ENCODE measurements at regions not wholly inside any gene's neighbourhood (a gene's known extent, or its start where the extent isn't known, plus 50 kb on each side); places are given as distances from the start of the nearest gene placed in this dataset.

GRCh38 chr11:86193297-86194095, 51.1 kb upstream of the EED start:
- peaks cover 13% of the 10 kb centered on the region for H3K27me3 Mint-ChIP-seq
- H3K4me1 Mint-ChIP-seq = peaks cover 22% of the 10 kb centered on the region
- peak; percentile 61 for DNase-seq
- peaks cover 5% of the 10 kb centered on the region for H3K36me3 Mint-ChIP-seq
- H3K4me3 Mint-ChIP-seq = peak overlapping the region; percentile 70
- peak overlapping the region; percentile 72 for H3K27ac Mint-ChIP-seq
- H3K9me3 Mint-ChIP-seq = no peaks in the 10 kb centered on the region

- H3K27ac Mint-ChIP-seq = peak overlapping the region; percentile 72
- peaks cover 22% of the 10 kb centered on the region for H3K4me1 Mint-ChIP-seq
- DNase-seq = no peak
- peak overlapping the region; percentile 70 for H3K4me3 Mint-ChIP-seq
- peaks cover 13% of the 10 kb centered on the region for H3K27me3 Mint-ChIP-seq
- no peaks in the 10 kb centered on the region for H3K9me3 Mint-ChIP-seq
- peaks cover 5% of the 10 kb centered on the region for H3K36me3 Mint-ChIP-seq
Observed at GRCh38 chr11:86192519-86193257, 51.9 kb upstream of the EED start.

GRCh38 chr11:86191874-86192273, 52.7 kb upstream of the EED start:
- Mint-ChIP-seq H3K9me3 (no peaks in the 10 kb centered on the region), H3K4me3 (no peak overlapping the region), H3K27me3 (peaks cover 13% of the 10 kb centered on the region), H3K36me3 (peaks cover 5% of the 10 kb centered on the region), H3K27ac (no peak overlapping the region), H3K4me1 (peaks cover 22% of the 10 kb centered on the region)
- no peak for DNase-seq

- Mint-ChIP-seq H3K9me3 (no peaks in the 10 kb centered on the region), H3K27me3 (peaks cover 3% of the 10 kb centered on the region), H3K27ac (no peak overlapping the region), H3K4me3 (no peak overlapping the region), H3K4me1 (peaks cover 9% of the 10 kb centered on the region), H3K36me3 (peaks cover 2% of the 10 kb centered on the region)
- no peak for DNase-seq
Observed at GRCh38 chr11:86187027-86187426, 57.5 kb upstream of the EED start.

GRCh38 chr11:86186386-86186785, 58.2 kb upstream of the EED start:
- H3K27me3 Mint-ChIP-seq = peaks cover 3% of the 10 kb centered on the region
- H3K4me1 Mint-ChIP-seq = peaks cover 4% of the 10 kb centered on the region
- no peak for DNase-seq
- no peaks in the 10 kb centered on the region for H3K9me3 Mint-ChIP-seq
- H3K4me3 Mint-ChIP-seq = no peak overlapping the region
- H3K36me3 Mint-ChIP-seq = peaks cover 2% of the 10 kb centered on the region
- H3K27ac Mint-ChIP-seq = no peak overlapping the region

- no peak for DNase-seq
- H3K4me1 Mint-ChIP-seq = peaks cover 4% of the 10 kb centered on the region
- H3K27ac Mint-ChIP-seq = no peak overlapping the region
- peaks cover 3% of the 10 kb centered on the region for H3K27me3 Mint-ChIP-seq
- H3K9me3 Mint-ChIP-seq = no peaks in the 10 kb centered on the region
- H3K4me3 Mint-ChIP-seq = no peak overlapping the region
- peaks cover 2% of the 10 kb centered on the region for H3K36me3 Mint-ChIP-seq
Observed at GRCh38 chr11:86185381-86185750, 59.2 kb upstream of the EED start.

GRCh38 chr11:86184728-86185380, 59.7 kb upstream of the EED start:
- Mint-ChIP-seq H3K27ac (no peak overlapping the region), H3K27me3 (peaks cover 3% of the 10 kb centered on the region), H3K4me3 (no peak overlapping the region), H3K9me3 (no peaks in the 10 kb centered on the region), H3K4me1 (peaks cover 4% of the 10 kb centered on the region), H3K36me3 (peaks cover 2% of the 10 kb centered on the region)
- DNase-seq = no peak

- H3K4me3 Mint-ChIP-seq = no peak overlapping the region
- H3K27ac Mint-ChIP-seq = no peak overlapping the region
- H3K4me1 Mint-ChIP-seq = peaks cover 3% of the 10 kb centered on the region
- no peaks in the 10 kb centered on the region for H3K27me3 Mint-ChIP-seq
- H3K9me3 Mint-ChIP-seq = no peaks in the 10 kb centered on the region
- DNase-seq = peak; percentile 44
- H3K36me3 Mint-ChIP-seq = no peaks in the 10 kb centered on the region
Observed at GRCh38 chr11:86183694-86184093, 60.9 kb upstream of the EED start.

GRCh38 chr11:86182976-86183584, 61.5 kb upstream of the EED start:
- no peak overlapping the region for H3K27ac Mint-ChIP-seq
- no peaks in the 10 kb centered on the region for H3K36me3 Mint-ChIP-seq
- DNase-seq = peak; percentile 65
- H3K4me1 Mint-ChIP-seq = peaks cover 3% of the 10 kb centered on the region
- no peaks in the 10 kb centered on the region for H3K27me3 Mint-ChIP-seq
- no peaks in the 10 kb centered on the region for H3K9me3 Mint-ChIP-seq
- H3K4me3 Mint-ChIP-seq = no peak overlapping the region

- H3K36me3 Mint-ChIP-seq = no peaks in the 10 kb centered on the region
- peaks cover 10% of the 10 kb centered on the region for H3K4me1 Mint-ChIP-seq
- no peak for DNase-seq
- H3K4me3 Mint-ChIP-seq = no peak overlapping the region
- H3K27ac Mint-ChIP-seq = no peak overlapping the region
- no peaks in the 10 kb centered on the region for H3K27me3 Mint-ChIP-seq
- H3K9me3 Mint-ChIP-seq = no peaks in the 10 kb centered on the region
Observed at GRCh38 chr11:86181379-86181778, 63.2 kb upstream of the EED start.

- peaks cover 15% of the 10 kb centered on the region for H3K4me1 Mint-ChIP-seq
- H3K4me3 Mint-ChIP-seq = no peak overlapping the region
- no peaks in the 10 kb centered on the region for H3K9me3 Mint-ChIP-seq
- no peak for DNase-seq
- no peaks in the 10 kb centered on the region for H3K36me3 Mint-ChIP-seq
- no peak overlapping the region for H3K27ac Mint-ChIP-seq
- H3K27me3 Mint-ChIP-seq = no peaks in the 10 kb centered on the region
Observed at GRCh38 chr11:86180851-86181250, 63.7 kb upstream of the EED start.

GRCh38 chr11:86180423-86180822, 64.1 kb upstream of the EED start:
- Mint-ChIP-seq H3K27me3 (no peaks in the 10 kb centered on the region), H3K4me1 (peaks cover 17% of the 10 kb centered on the region), H3K36me3 (no peaks in the 10 kb centered on the region), H3K9me3 (no peaks in the 10 kb centered on the region), H3K4me3 (no peak overlapping the region), H3K27ac (no peak overlapping the region)
- no peak for DNase-seq

GRCh38 chr11:86179646-86180064, 64.9 kb upstream of the EED start:
- no peak for DNase-seq
- H3K27ac Mint-ChIP-seq = no peak overlapping the region
- peaks cover 17% of the 10 kb centered on the region for H3K4me1 Mint-ChIP-seq
- H3K36me3 Mint-ChIP-seq = no peaks in the 10 kb centered on the region
- no peaks in the 10 kb centered on the region for H3K27me3 Mint-ChIP-seq
- H3K4me3 Mint-ChIP-seq = no peak overlapping the region
- H3K9me3 Mint-ChIP-seq = no peaks in the 10 kb centered on the region

- Mint-ChIP-seq H3K4me3 (no peak overlapping the region), H3K36me3 (no peaks in the 10 kb centered on the region), H3K27ac (peak overlapping the region; percentile 1), H3K9me3 (no peaks in the 10 kb centered on the region), H3K27me3 (no peaks in the 10 kb centered on the region), H3K4me1 (peaks cover 15% of the 10 kb centered on the region)
- no peak for DNase-seq
Observed at GRCh38 chr11:86177302-86177701, 67.3 kb upstream of the EED start.

All from activated naive CD8-positive, alpha-beta T cell treated with anti-CD3 and anti-CD28 coated beads for 36 hours (primary cell).